HG03060 (cell line): ENCODE measurements at regions not wholly inside any gene's neighbourhood (a gene's known extent, or its start where the extent isn't known, plus 50 kb on each side); places are given as distances from the start of the nearest gene placed in this dataset.
"Not testable (repeated sequence)": the region's sequence is repeated elsewhere in the genome, so short reads cannot be mapped to it uniquely, and the experiment has no call there.

Source experiments
- ATAC-seq: cut with Tn5 transposase; IDR thresholded peaks from one replicate; pipeline ENCODE4 v1.9.1; 2021; ENCODE audit warnings: low read depth, moderate number of reproducible peaks; ENCODE audit not compliant: unreplicated experiment

DNA sequence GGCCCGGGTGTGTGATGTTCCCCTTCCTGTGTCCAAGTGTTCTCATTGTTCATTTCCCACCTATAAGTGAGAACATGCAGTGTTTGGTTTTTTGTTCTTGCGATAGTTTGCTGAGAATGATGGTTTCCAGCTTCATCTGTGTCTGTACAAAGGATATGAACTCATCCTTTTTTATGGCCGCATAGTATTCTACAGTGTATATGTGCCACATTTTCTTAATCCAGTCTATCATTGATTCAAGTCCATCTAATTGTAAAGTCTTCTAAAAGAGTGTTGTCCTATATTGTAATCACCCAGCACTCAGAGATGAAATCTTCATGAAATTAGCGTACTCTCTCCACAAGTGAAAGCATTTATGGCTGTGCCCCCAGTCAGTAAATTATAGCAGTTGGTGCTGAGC lies 1096.6 kb downstream of the UQCRFS1 start:
- not testable (repeated sequence) for ATAC-seq

DNA sequence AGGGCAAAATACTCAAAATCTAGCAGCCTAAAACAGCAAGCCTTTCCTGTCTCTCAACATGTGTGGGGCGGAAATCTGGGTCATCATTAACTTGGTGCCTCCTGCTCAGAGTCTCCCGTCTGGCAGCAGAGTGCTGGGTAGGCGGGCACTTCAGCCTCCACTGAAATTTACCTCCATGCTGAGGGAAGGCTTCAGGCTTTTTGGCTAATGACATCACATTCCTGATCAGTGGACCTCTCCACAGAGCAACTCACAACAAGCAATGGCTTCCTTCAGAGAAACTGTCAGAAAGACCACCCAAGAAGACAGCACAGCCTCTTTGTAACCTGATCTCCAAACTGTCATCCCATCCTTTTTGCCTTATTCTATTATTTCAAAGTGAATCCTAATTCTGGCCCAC lies 1109.0 kb downstream of the UQCRFS1 start:
- ATAC-seq: no peak

DNA sequence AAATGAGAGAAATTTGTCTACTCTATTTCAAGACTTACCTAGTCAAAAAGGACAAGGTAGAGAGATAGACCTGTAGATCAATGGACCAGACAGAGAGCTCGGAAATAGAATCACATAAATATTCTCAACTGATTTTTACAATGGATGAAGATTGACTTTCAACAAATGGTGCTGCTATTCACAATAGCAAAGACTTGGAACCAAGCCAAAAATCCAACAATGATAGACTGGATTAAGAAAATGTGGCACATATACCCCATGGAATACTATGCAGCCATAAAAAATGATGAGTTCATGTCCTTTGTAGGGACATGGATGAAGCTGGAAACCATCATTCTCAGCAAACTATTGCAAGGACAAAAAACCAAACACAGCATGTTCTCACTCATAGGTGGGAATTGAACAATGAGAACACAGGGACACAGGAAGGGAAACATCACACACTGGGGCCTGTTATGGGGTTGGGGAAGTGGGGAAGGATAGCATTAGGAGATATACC lies 1128.2 kb downstream of the UQCRFS1 start:
- not testable (repeated sequence) for ATAC-seq

DNA sequence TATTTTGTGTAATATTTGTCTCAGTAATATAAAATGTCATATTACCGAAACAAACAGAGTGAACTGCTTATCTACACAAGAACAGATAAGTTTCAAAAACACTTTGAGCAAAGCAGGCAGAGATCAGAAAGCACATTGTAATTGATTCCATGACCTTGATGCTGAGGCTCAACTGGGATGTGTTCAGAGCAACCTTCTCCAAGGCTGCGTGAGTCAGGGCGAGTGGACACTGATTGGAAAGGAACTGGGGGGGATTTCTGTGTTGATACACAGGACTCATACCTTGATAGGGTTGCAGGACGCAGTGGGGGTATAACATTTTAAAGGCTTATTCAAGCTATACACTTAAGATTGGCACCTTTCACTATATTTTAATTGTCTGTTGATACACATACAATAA lies 1136.3 kb downstream of the UQCRFS1 start:
- ATAC-seq: no peak

DNA sequence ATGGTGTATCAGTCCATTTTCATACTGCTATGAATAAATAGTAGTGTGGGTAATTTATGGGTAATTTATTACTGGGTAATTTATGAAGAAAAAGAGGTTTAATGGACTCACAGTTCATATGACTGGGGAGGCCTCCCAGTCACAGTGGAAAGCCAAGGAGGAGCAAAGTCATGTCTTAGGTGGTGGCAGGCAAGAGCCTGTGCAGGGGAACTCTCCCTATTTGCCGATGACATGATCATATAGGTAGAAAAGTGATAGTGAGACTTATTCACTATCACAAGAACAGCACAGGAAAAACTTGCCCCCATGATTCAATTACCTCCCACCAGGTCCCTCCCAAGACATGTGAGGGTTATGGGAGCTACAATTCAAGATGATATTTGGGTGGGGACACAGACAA lies 1137.7 kb downstream of the UQCRFS1 start:
- ATAC-seq: peak; percentile 6

DNA sequence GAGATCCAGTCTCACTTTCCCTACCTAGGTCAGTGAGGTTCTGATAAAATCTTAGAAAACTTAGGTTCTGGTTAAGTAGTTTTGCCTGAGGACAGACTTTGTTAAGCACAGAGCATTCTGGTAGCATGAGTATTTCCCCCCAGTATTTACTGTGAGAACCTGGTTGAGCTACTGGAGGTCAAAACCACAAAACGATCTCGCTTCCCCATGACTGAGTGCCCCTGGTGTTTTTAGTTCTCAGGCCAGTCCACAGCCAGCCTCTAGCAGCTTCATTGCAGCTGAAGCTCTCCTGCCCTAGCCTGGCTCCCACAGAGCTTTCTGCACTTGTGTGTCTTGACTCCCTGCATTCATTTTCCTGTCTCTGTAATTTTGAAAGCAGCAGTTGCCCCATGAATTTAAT lies 1138.2 kb downstream of the UQCRFS1 start:
- peak; percentile 52 for ATAC-seq

DNA sequence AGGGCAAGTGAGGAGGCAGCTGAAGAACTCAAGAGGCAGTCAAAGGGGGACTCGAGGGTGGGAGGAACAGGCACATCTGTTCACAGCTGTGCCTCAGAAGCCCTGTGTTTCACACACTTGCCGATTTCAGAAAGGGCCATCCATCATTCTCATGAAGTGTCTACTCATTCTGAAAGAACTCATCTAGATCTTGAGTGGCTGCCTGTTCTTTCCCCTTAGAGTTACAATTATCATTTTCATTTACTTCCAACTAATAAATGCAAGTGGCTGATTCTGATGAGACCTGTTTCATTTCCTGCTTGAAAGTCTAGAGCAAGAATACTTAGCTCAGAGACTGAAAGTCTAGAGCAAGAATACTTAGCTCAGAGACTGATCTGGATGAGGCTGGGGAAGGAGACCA lies 1145.1 kb downstream of the UQCRFS1 start:
- no peak for ATAC-seq

DNA sequence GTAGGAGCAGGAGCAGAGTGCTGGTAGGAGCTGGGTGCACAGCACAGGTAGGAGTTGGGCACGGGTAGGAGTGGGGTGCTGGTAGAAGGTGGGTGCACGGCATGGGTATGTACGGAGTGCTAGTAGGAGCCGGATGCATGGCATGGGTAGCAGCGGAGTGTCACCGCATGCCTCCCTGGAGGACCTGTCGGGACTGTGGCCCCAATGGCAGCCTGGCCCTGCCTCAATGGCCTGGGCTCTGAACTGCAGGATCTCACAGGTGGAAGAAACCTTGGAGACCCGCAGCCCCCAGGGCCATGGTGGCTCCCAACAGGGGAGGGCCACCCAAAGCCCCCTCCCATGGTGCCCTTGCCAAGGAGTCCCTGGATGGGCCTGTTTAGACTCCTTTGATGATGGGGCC lies 1146.0 kb downstream of the UQCRFS1 start:
- ATAC-seq: no peak

DNA sequence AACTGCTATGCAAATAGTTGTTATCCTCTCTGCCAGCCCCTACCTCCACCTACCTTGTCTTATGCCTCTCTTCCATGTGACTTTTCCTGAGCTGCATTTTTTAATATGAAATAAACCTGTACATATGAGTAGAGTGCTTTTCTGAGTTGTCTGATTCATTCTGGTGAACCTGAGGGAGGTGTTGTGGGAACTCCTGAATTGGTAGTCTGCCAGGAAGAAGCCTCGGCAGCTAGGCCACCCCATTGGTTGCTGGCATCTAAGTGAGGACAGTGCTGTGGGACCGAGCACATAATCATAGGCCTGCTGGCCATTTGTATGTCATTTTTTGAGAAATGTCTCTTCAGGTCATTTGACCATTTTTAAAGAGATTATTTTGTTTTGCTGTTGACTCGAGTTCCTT lies 1146.8 kb downstream of the UQCRFS1 start:
- no peak for ATAC-seq

DNA sequence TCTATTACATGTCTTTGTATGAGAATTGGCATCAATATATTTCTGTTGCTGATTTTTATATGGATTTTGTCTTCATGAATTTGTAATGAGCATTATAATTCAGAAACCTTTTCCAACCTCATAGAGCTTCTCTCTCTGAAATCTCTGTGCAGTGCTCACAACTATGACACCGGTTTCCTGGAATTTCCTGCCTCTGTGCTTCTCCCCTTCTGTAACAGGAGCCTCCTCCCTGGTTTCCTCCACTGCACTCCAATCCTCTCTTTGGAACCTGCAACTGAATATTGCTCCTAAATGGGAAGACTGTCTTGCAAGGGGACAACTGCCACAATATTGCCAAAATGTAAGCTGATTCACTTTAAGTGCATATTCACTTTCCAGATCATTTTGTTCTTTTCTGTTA lies 1147.9 kb downstream of the UQCRFS1 start:
- ATAC-seq: no peak

DNA sequence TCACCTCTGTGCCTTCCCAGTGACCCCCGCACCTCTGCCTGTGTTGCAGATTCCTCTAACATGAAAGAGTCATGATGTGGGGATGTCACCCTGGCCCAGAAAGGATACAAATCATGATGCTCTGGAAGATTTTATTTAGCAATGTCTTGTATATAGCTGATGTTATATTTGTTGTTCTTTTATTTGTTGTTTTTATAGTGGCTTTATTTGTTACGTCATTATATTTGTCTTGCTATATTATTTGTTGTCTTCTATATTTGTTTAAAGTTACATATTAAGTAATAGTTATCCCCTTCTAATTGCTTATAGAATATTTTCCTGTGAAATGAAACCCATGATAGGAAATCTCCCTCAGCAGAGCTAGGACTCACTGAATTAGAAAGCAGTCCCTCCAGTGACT lies 1149.2 kb downstream of the UQCRFS1 start:
- no peak for ATAC-seq

DNA sequence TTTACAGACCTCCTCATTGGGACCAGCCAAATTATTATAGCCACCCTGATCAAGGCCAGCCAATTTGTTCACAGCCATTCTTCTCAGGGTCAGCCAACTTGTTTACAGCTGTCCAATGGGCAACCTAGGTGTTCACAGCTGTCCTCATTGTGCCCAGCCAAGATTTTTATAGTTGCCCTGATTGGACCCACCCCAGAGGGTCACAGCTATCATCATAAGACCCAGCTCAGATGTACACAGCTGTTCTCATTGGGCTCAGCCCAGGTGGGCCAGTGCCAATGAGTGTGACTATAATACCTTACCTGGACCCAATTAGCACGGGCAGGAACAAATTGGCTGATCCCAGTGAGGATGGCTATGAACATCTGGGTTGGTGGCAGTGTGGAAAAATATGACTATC lies 1151.8 kb downstream of the UQCRFS1 start:
- no peak for ATAC-seq

DNA sequence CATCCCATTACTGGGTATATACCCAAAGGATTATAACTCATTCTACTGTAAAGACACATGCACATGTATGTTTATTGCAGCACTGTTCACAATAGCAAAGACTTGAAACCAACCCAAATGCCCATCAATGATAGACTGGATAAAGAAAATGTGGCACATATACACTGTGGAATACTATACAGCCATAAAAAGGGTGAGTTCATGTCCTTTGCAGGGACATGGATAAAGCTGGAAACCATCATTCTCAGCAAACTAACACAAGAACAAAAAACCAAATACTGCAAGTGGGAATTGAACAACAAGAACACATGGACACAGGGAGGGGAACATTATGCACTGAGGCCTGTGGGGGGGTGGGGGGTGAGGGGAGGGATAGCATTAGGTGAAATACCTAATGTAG lies 1155.9 kb downstream of the UQCRFS1 start:
- ATAC-seq: not testable (repeated sequence)

DNA sequence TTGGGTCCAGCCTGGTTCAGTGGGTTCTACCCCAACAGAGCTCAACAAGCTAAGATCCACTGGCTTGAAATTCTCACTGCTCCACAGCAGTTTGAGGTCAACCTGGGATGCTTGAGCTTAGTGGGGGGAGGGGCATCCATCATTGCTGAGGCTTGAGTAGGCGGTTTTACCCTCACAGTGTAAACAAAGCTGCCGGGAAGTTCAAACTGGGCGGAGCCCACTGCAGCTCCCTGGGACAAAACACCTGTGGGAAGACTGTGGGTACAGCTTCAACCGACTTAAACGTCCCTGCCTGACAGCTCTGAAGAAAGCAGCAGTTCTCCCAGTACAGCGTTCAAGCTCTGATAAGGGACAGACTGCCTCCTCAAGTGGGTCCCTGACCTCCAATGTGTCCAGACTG lies 1161.9 kb downstream of the UQCRFS1 start:
- ATAC-seq: no peak

DNA sequence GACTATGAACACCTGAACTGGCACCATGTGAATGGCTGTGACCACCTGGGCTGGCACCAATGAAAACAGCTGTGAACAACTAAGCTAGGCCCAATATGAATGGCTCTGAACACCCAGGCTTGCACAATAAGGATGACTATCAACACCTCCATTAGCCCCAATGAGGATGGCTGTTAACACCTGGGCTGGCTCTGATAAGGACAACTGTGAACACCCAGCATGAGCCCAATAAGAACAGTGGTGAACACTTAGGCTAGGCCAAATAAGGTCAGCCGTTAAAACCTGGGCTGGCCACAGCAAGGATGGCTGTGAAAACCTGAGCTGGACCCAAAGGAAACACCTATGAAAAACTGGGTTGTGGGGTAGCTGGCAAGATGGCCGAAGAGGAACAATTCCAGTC lies 1163.1 kb downstream of the UQCRFS1 start:
- ATAC-seq: no peak

DNA sequence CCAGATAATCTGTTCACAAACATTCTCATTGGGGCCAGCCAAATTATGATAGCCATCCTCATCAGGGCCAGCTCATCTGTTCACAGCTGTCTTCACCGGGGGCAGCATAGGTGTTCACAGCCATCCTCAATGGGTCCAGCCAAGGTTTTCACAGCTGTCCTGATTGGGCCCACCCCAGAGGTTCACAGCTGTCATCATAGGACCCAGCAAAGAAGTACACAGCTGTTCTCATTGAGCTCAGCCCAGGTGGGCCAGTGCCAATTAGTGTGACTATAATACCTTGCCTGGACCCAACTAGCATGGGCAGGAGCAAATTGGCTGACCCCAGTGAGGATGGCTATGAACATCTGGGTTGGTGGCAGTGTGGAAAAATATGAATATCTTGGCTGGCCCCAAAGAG lies 1166.0 kb downstream of the UQCRFS1 start:
- no peak for ATAC-seq

DNA sequence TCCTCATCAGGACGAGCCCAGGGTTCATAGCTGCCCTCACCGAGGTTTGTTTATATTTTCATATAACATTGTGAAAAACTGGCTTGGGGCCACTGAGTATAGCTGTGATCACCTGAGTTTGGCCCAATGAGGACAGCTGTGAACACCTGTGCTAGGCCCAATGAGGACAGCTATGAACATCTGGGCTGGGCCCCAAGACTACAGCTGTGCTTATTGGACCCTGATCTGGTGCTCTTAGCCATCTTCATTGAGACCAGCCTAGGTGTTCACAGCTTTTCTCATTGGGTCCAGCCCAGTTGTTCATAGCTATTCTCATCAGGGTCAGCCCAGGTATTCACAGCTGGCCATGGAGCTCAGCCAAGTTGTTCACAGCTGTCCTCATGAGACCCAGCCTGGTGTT lies 1167.3 kb downstream of the UQCRFS1 start:
- no peak for ATAC-seq

DNA sequence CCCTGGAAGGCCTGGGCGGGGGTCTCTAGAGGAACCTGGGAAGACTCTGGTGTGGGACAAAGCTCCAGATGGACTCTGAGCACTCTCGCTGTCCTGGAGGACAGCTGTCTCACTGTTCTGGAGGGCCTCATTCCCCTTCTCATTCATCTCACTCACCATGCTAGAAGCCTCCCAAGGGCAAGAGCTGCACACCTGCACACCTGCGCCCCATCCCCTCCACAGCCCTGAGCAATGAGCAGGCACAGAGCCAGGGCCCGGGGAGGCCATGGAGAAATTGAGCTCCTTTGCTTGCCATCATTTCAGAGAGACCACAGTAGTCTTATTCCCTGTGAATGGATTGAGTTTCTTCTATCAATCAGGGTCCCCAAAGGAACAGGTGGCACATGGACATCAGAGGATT lies 1168.5 kb downstream of the UQCRFS1 start:
- ATAC-seq: no peak

DNA sequence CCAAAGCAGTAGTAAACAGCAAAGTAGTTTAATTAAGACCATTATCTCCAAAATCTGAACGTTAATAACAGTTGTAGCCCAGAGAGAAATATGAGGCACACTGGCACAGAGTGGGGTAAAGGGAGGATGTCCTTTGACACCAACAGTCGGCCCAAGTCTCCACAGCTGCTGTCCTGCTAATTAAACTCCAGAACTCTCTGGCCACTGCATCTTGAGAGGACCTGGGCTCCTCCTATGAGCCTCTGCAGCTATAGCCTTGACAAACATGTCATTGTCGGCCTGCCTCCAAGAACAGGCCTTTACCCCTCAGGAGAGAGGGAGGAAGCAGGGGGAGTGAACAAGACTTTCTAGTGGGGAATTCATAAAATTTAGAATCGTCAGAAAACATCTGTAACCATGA lies 1170.4 kb downstream of the UQCRFS1 start:
- no peak for ATAC-seq

DNA sequence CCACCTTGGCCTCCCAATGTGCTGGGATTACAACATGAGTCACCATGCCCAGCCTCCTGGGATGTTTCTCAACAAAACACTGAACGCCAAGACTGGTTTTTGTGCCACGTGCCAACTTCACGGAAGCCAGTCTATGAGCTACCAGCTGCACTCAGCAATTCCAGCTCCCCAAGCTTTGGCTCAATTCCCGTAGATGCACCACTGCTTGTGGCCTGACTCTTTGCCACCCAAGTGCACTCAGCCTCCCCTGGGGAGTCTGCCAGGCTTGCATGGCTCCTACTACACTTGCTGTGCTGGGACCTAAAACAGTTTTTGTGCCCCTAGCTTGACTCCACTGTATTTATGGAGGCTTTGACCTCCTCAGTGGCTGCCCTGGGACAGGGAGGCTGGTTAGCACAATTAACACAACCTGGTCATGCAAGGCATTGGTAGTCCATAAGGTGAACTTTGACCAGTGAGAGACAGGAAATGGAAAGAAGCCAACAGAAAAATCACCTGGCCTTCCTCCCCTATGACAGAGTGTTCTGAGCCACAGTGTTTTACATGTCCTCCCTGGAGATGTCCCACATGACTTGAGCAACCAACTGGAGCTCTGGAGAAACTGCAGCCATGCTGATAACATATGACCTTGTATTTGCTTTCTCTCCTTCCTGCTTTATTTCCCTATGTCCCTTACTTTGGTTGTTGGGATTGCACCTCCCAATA lies 1173.1 kb downstream of the UQCRFS1 start:
- no peak for ATAC-seq

DNA sequence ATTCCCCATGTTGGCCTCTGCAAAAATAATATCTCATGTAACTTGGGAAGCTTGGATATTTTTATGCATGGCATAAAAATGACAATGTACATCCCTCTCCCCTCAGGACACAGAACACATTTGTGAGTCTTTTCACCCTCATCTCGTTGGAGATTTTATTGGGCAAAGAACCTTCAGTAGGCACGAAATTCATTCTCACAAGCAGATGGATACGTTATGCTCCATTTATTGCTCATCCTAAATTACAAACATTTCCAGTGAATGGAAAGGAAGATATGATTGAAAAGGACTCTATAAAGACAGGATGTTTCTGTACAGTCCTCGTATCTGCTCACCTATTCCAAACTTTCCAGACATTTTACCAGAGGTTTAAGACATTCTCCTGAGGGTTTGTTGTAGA lies 1175.8 kb downstream of the UQCRFS1 start:
- no peak for ATAC-seq

DNA sequence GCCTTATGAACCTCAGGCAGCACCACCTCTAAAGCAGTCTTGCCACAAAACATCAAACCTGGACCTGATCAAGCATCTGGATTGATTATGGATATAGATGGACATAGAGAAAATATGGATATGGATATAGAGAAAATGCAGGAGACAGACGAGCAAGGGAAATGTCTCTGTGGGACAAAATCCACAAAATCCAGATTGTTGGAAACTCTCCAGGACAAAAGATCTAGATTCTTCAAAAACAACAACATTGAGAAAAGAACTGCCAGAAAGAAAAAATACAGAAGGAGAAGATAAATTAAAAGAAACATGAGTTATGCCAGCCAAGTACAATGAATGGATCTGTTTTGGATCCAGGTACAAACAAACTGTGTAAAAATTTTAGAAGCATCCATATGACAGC lies 1176.5 kb downstream of the UQCRFS1 start:
- ATAC-seq: no peak

DNA sequence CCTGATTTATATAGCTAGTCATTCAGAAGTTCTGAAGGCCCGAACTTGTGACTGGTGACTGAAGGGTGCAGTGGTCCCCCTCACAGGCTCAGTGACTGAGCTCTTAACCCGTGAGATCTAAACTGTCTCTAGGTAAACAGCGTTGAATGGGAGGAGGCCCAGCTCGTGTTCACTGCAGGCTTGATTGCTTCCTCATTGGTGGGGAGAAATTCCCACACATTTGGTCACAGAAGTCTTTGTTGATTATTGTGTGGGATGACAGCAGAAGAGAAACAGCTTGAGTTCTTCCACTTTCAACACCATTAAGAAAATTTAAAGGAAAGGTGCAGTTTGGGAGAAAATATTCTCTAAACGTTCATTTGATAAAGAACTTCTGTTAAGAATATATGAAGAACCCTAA lies 1178.0 kb downstream of the UQCRFS1 start:
- no peak for ATAC-seq
